ENCODE measurements at regions not wholly inside any gene's neighbourhood (a gene's known extent, or its start where the extent isn't known, plus 50 kb on each side); places are given as distances from the start of the nearest gene placed in this dataset.

DNA sequence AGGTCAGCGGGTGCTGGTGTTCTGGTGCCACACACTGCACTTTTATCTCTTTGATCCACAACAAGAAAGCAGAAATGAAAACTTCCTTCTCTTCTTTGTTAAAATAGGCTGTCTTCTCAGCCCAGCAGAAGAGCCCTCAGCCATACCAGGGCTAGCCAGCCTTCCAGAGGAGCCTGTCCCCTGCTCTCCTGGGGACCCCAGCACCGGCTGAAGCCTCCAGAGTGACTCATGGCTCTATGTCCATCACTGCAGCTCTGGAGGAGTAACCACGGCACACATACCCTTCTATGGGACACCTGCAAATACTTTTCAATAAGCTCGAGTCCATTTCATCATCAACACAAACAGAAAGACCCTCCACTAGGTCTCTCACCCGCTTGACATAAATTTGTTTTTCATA is 135.6 kb upstream of the CST7 start:
- no peak for TF ChIP-seq ZFX (IDR thresholded peaks at IDR 0.05)
- TF ChIP-seq, protein P1, sequence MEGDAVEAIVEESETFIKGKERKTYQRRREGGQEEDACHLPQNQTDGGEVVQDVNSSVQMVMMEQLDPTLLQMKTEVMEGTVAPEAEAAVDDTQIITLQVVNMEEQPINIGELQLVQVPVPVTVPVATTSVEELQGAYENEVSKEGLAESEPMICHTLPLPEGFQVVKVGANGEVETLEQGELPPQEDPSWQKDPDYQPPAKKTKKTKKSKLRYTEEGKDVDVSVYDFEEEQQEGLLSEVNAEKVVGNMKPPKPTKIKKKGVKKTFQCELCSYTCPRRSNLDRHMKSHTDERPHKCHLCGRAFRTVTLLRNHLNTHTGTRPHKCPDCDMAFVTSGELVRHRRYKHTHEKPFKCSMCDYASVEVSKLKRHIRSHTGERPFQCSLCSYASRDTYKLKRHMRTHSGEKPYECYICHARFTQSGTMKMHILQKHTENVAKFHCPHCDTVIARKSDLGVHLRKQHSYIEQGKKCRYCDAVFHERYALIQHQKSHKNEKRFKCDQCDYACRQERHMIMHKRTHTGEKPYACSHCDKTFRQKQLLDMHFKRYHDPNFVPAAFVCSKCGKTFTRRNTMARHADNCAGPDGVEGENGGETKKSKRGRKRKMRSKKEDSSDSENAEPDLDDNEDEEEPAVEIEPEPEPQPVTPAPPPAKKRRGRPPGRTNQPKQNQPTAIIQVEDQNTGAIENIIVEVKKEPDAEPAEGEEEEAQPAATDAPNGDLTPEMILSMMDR (conservative IDR thresholded peaks at IDR 0.05): no peak

All from C4-2B (cell line).